ENCODE measurements at regions not wholly inside any gene's neighbourhood (a gene's known extent, or its start where the extent isn't known, plus 50 kb on each side); places are given as distances from the start of the nearest gene placed in this dataset.

DNA sequence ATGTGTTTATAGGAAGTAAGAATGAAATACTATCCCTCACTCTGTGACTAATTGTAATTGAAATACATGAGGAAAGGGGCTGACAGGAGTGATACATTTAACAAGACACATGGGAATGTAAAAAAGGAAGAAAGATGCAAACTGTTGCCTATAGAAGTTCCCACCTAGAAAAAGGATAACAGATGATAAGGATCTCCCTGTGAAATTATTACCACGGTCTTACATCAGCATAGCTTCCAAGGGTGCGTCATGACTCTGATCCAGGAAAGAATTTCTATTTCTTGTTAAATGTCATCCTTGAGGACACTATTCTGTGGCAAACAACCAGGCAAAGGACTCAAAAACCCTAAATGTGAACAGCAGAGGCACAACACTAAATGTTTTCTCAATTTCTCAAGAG lies 1406.0 kb downstream of the CDY2B start:
- no peak for TF ChIP-seq CTCF (IDR thresholded peaks at IDR 0.05; ENCODE audit: low read depth, low read length)
- no peak for TF ChIP-seq EZH2phosphoT487 (IDR thresholded peaks at IDR 0.05; ENCODE audit: low read depth)
